Heart left ventricle (tissue), 13 donors: ENCODE measurements at regions not wholly inside any gene's neighbourhood (a gene's known extent, or its start where the extent isn't known, plus 50 kb on each side); places are given as distances from the start of the nearest gene placed in this dataset.

Experiments used
- POLR2A ChIP-seq, 2 donors: fragments of 450-650 bp; IDR thresholded peaks; one replicate each; pipeline ENCODE4 v1.6.1; 2017; ENCODE audit warnings: antibody characterized with exemption in 2 of 2, mild to moderate bottlenecking in 2 of 2, moderate library complexity in 2 of 2
- TF ChIP-seq, protein P1 (sequence below), 12 donors: fragments of 200-600 bp; sonication (generic) in 4 of 12; IDR thresholded peaks; one replicate each; pipeline versions ENCODE4 v1.5.0 to v1.8.0; 2018 to 2022; ENCODE audit warnings: antibody characterized with exemption in 12 of 12, mild to moderate bottlenecking in 5 of 12
- donor health status: ischemic (EF 13 %, LVEDD 7.1; RV severe dilation, severe dysfunction).
- donor health status: DM: no; HTN: yes; CAD: no.
- donor health status: DM: no; HTN: no; CAD: no.
- donor health status: ischemic (EF 25% LVEDD 6.9; RV normal size, moderate dysfunction).
- donor health status: ischemic (EF 25% LVEDD 5.7; RV mildly dilated, moderate dysfunction).
- donor health status: ischemic (EF 35%, LVEDD 5.7; RV mildly dilated, moderate dysfunction).
- donor health status: nonischemic (EF 11% LVEDD 7.7; RV severe dilation, severe dysfunction).
- donor health status: DM: yes; HTN: yes; CAD: no.
- donor health status: PGD.
- donor health status: ischemic (EF 29% LVEDD 5.4; RV normal size, mild dysfunction).
- donor health status: nonischemic (EF 23%, LVEDD 6.1; RV moderate dilation, normal function).

DNA sequence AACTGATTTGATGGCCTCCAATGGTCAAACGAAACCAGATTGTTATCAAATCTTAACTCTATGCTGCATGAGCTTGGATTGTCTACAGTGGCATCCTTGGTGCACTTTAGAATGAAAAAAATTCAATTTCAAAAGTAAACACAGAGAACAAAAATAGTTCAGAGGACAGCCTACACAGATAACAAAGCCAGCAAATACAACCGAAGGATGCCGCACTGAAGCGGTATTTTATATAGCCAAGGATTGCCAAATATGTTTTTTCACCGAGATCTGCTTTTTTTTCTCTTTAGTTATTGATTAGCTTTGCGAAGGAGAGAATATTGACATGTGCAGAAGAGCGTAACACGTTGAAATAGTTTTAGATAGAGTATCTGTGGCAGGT is 72.0 kb downstream of the SLC4A3 start:
- TF ChIP-seq POLR2A (IDR thresholded peaks at IDR 0.05), result no peak
- TF ChIP-seq, protein P1, sequence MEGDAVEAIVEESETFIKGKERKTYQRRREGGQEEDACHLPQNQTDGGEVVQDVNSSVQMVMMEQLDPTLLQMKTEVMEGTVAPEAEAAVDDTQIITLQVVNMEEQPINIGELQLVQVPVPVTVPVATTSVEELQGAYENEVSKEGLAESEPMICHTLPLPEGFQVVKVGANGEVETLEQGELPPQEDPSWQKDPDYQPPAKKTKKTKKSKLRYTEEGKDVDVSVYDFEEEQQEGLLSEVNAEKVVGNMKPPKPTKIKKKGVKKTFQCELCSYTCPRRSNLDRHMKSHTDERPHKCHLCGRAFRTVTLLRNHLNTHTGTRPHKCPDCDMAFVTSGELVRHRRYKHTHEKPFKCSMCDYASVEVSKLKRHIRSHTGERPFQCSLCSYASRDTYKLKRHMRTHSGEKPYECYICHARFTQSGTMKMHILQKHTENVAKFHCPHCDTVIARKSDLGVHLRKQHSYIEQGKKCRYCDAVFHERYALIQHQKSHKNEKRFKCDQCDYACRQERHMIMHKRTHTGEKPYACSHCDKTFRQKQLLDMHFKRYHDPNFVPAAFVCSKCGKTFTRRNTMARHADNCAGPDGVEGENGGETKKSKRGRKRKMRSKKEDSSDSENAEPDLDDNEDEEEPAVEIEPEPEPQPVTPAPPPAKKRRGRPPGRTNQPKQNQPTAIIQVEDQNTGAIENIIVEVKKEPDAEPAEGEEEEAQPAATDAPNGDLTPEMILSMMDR (IDR thresholded peaks at IDR 0.05), result no peak
